SK-N-SH treated with all-trans-retinoic acid at 6 μM for 48 hours (cell line): ENCODE measurements at regions not wholly inside any gene's neighbourhood (a gene's known extent, or its start where the extent isn't known, plus 50 kb on each side); places are given as distances from the start of the nearest gene placed in this dataset.
A peak's percentile ranks its signal among the peaks of the same experiment; 100 is the strongest.

ENCODE experiments used
- ATAC-seq: fragments of 200-7000 bp; cut with Tn5 transposase; 3 replicates; pipeline ENCODE4 v1.9.1; 2020; ENCODE audit warnings: mild to moderate bottlenecking, moderate library complexity
- ARNTL ChIP-seq: fragments of 450-650 bp; formaldehyde crosslinking; IDR thresholded peaks from 2 replicates; pipeline ENCODE4 v1.5.0; 2020; ENCODE audit warnings: low read depth, mild to moderate bottlenecking, moderate library complexity, borderline replicate concordance
- BACH2 ChIP-seq: fragments of 250-450 bp; sonication (Bioruptor Pico); IDR thresholded peaks from 2 replicates; pipeline ENCODE4 v1.9.0; 2021; ENCODE audit warnings: mild to moderate bottlenecking, borderline replicate concordance
- CSDC2 ChIP-seq: fragments of 250-450 bp; sonication (Bioruptor Pico); IDR thresholded peaks from 2 replicates; pipeline ENCODE4 v1.5.0; 2020; ENCODE audit warnings: mild to moderate bottlenecking, moderate library complexity
- ESRRG ChIP-seq: fragments of 250-450 bp; sonication (Bioruptor Pico); IDR thresholded peaks from 2 replicates; pipeline ENCODE4 v1.6.1; 2021; ENCODE audit warnings: mild to moderate bottlenecking
- GLIS3 ChIP-seq: fragments of 250-450 bp; sonication (Bioruptor Pico); IDR thresholded peaks from 2 replicates; pipeline ENCODE4 v1.5.0; 2020; ENCODE audit warnings: mild to moderate bottlenecking, moderate library complexity
- ISL1 ChIP-seq: fragments of 250-450 bp; sonication (Bioruptor Pico); IDR thresholded peaks from 2 replicates; pipeline ENCODE4 v2.1.2; 2022; ENCODE audit warnings: mild to moderate bottlenecking, moderate library complexity
- PPARA ChIP-seq: fragments of 250-450 bp; sonication (Bioruptor Pico); IDR thresholded peaks from 2 replicates; pipeline ENCODE4 v1.5.0; 2020; ENCODE audit warnings: mild to moderate bottlenecking, borderline replicate concordance
- RARB ChIP-seq: fragments of 250-450 bp; sonication (Bioruptor Pico); IDR thresholded peaks from 2 replicates; pipeline ENCODE4 v1.8.0; 2021; ENCODE audit warnings: mild to moderate bottlenecking, moderate library complexity
- SNAI2 ChIP-seq: fragments of 250-450 bp; sonication (Bioruptor Pico); IDR thresholded peaks from 2 replicates; pipeline ENCODE4 v1.5.0; 2020; ENCODE audit warnings: mild to moderate bottlenecking, moderate library complexity
- TCF4 ChIP-seq: fragments of 250-450 bp; sonication (Bioruptor Pico); IDR thresholded peaks from 2 replicates; pipeline ENCODE4 v1.8.0; 2021; ENCODE audit warnings: mild to moderate bottlenecking, moderate library complexity, borderline replicate concordance
- TOX ChIP-seq: fragments of 250-450 bp; sonication (Bioruptor Pico); IDR thresholded peaks from 2 replicates; pipeline ENCODE4 v1.8.0; 2021; ENCODE audit warnings: mild to moderate bottlenecking, moderate library complexity, borderline replicate concordance
- ZC3H10 ChIP-seq: fragments of 250-450 bp; sonication (Bioruptor Pico); IDR thresholded peaks from 2 replicates; pipeline ENCODE4 v1.5.1; 2021; ENCODE audit warnings: mild to moderate bottlenecking, moderate library complexity
- ZFP3 ChIP-seq: fragments of 250-450 bp; sonication (Bioruptor Pico); IDR thresholded peaks from 2 replicates; pipeline ENCODE4 v1.5.0; 2020; ENCODE audit warnings: mild to moderate bottlenecking, moderate library complexity
- ZFP30 ChIP-seq: fragments of 450-650 bp; formaldehyde crosslinking; IDR thresholded peaks from 2 replicates; pipeline ENCODE4 v1.5.0; 2022; ENCODE audit warnings: mild to moderate bottlenecking, moderate library complexity
- ZNF70 ChIP-seq: fragments of 450-650 bp; formaldehyde crosslinking; IDR thresholded peaks from 2 replicates; pipeline ENCODE4 v1.5.0; 2020; ENCODE audit warnings: mild to moderate bottlenecking, moderate library complexity
- ZNF8 ChIP-seq: fragments of 450-650 bp; formaldehyde crosslinking; IDR thresholded peaks from 2 replicates; pipeline ENCODE4 v1.5.0; 2020; ENCODE audit warnings: mild to moderate bottlenecking, moderate library complexity
- TF ChIP-seq, protein P1 (sequence below): fragments of 250-450 bp; sonication (Bioruptor Pico); IDR thresholded peaks from 2 replicates; pipeline ENCODE4 v1.8.0; 2020; ENCODE audit warnings: mild to moderate bottlenecking, moderate library complexity, borderline replicate concordance
- TF ChIP-seq, protein P2 (sequence below): fragments of 250-450 bp; sonication (Bioruptor Pico); IDR thresholded peaks from 2 replicates; pipeline ENCODE4 v1.5.1; 2021; ENCODE audit warnings: mild to moderate bottlenecking, moderate library complexity
- TF ChIP-seq, protein P3 (sequence below): fragments of 250-450 bp; sonication (Bioruptor Pico); IDR thresholded peaks from 2 replicates; pipeline ENCODE4 v1.5.0; 2020; ENCODE audit warnings: mild to moderate bottlenecking, moderate library complexity
- TF ChIP-seq, protein P4 (sequence below): fragments of 250-450 bp; sonication (Bioruptor Pico); IDR thresholded peaks from 2 replicates; pipeline ENCODE4 v1.8.0; 2021; ENCODE audit warnings: low read depth, mild to moderate bottlenecking, moderate library complexity, borderline replicate concordance

DNA sequence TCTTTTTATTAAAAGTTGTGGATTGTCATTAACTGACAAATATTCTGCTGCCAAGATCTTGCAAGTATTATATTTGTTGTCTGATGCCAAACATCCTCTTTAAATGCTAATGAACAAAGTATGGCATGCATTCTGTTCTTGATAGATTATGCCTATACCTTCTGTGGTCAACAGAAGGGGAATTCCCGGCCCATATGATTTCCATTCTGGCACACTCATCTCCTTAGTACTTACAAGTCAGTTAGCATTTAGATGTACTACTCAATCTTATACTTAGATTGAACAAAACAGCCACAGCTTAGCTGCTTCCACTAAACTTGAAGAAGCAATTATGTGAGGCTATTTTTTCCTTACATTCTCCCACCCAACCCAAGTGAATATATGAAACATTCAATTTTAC is 246.1 kb upstream of the DACH1 start:
- no peak for TF ChIP-seq ZFP30
- no peak for TF ChIP-seq TCF4 (CRISPR knock-in tag)
- no peak for TF ChIP-seq ZNF70 (CRISPR knock-in tag)
- ATAC-seq = peak; percentile 68

DNA sequence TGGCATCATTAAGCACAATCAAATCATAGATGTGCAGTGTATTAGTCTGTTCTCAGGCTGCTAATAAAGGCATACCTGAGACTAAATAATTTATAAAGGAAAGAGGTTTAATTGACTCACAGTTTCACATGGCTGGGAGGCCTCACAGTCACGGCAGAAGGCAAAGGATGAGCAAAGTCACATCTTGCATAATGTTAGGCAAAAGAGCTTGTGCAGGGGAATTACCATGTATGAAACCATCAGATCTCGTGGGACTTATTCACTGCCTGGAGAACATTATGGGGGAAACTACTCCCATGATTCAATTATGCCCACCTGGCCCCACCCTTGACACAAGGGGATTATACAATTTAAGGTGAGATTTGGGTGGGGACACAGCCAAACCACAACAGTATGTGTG is 245.2 kb upstream of the DACH1 start:
- ATAC-seq = no peak
- TF ChIP-seq TCF4 (CRISPR knock-in tag) = no peak
- no peak for TF ChIP-seq ZFP3 (CRISPR knock-in tag)
- TF ChIP-seq, protein P1, sequence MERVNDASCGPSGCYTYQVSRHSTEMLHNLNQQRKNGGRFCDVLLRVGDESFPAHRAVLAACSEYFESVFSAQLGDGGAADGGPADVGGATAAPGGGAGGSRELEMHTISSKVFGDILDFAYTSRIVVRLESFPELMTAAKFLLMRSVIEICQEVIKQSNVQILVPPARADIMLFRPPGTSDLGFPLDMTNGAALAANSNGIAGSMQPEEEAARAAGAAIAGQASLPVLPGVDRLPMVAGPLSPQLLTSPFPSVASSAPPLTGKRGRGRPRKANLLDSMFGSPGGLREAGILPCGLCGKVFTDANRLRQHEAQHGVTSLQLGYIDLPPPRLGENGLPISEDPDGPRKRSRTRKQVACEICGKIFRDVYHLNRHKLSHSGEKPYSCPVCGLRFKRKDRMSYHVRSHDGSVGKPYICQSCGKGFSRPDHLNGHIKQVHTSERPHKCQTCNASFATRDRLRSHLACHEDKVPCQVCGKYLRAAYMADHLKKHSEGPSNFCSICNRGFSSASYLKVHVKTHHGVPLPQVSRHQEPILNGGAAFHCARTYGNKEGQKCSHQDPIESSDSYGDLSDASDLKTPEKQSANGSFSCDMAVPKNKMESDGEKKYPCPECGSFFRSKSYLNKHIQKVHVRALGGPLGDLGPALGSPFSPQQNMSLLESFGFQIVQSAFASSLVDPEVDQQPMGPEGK = no peak
- TF ChIP-seq, protein P2, sequence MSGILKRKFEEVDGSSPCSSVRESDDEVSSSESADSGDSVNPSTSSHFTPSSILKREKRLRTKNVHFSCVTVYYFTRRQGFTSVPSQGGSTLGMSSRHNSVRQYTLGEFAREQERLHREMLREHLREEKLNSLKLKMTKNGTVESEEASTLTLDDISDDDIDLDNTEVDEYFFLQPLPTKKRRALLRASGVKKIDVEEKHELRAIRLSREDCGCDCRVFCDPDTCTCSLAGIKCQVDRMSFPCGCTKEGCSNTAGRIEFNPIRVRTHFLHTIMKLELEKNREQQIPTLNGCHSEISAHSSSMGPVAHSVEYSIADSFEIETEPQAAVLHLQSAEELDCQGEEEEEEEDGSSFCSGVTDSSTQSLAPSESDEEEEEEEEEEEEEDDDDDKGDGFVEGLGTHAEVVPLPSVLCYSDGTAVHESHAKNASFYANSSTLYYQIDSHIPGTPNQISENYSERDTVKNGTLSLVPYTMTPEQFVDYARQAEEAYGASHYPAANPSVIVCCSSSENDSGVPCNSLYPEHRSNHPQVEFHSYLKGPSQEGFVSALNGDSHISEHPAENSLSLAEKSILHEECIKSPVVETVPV (CRISPR knock-in tag) = no peak
- no peak for TF ChIP-seq ZC3H10 (CRISPR knock-in tag)
- TF ChIP-seq, all 23 proteins: peak for 0

DNA sequence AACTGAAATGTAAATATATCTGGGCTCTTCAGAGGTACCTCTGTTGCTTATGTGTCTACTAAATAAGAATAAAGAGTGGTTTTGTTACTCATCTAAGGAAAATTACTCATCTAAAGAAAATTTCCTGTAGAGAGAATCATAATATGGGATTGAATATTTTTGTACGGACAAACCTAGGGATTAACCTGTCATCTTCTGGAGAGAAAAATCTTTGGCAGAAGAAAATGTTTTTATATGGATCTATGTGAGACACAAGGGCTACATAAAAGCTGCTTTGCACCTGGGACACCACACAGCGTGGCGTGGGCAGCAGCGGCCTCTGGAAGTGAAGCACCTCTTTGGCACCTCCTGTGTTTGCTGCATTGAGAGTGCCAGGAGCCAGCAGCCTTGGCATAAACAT is 242.9 kb upstream of the DACH1 start:
- peak; percentile 73 for ATAC-seq
- no peak for TF ChIP-seq ZC3H10 (CRISPR knock-in tag)
- no peak for TF ChIP-seq ZNF70 (CRISPR knock-in tag)
- TF ChIP-seq, protein P1 = no peak
- TF ChIP-seq RARB (CRISPR knock-in tag) = no peak
- TF ChIP-seq ARNTL (CRISPR knock-in tag) = no peak
- TF ChIP-seq CSDC2 (CRISPR knock-in tag) = no peak
- TF ChIP-seq, protein P3, sequence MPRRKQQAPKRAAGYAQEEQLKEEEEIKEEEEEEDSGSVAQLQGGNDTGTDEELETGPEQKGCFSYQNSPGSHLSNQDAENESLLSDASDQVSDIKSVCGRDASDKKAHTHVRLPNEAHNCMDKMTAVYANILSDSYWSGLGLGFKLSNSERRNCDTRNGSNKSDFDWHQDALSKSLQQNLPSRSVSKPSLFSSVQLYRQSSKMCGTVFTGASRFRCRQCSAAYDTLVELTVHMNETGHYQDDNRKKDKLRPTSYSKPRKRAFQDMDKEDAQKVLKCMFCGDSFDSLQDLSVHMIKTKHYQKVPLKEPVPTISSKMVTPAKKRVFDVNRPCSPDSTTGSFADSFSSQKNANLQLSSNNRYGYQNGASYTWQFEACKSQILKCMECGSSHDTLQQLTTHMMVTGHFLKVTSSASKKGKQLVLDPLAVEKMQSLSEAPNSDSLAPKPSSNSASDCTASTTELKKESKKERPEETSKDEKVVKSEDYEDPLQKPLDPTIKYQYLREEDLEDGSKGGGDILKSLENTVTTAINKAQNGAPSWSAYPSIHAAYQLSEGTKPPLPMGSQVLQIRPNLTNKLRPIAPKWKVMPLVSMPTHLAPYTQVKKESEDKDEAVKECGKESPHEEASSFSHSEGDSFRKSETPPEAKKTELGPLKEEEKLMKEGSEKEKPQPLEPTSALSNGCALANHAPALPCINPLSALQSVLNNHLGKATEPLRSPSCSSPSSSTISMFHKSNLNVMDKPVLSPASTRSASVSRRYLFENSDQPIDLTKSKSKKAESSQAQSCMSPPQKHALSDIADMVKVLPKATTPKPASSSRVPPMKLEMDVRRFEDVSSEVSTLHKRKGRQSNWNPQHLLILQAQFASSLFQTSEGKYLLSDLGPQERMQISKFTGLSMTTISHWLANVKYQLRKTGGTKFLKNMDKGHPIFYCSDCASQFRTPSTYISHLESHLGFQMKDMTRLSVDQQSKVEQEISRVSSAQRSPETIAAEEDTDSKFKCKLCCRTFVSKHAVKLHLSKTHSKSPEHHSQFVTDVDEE = no peak
- TF ChIP-seq TOX = no peak
- TF ChIP-seq GLIS3 (CRISPR knock-in tag) = no peak
- TF ChIP-seq ISL1 = no peak
- no peak for TF ChIP-seq PPARA (CRISPR knock-in tag)
- TF ChIP-seq ZFP30 = no peak

DNA sequence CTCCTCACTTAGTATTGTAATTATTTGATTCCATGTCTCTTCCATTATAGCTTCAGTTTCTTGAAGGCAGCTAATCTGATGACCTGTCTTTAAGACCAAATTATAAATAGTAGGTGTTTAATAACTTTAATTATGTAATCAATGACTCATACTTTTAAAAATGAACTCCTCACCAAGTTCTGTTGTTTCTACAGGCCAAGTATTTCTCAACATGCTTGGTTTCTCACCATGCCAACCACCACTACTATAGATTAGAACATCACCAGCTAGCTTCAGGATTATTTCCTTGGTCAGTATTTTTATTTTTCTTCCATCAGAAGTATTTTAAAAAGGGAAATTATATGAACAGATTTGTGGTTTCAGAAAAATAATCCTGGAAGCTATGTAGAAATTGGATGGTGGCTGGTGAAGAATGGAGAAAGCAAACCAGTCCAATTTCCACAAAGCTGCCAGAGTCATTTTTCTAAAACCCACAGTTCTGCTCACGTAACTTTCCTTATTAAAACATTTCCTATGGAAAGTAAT is 237.7 kb upstream of the DACH1 start:
- no peak for ATAC-seq
- TF ChIP-seq ESRRG (no peak), SNAI2 (no peak), GLIS3 (CRISPR knock-in tag) (no peak), ZNF8 (CRISPR knock-in tag) (no peak), CSDC2 (CRISPR knock-in tag) (no peak), BACH2 (CRISPR knock-in tag) (no peak)
- TF ChIP-seq, protein P3 = no peak
- TF ChIP-seq, protein P4, sequence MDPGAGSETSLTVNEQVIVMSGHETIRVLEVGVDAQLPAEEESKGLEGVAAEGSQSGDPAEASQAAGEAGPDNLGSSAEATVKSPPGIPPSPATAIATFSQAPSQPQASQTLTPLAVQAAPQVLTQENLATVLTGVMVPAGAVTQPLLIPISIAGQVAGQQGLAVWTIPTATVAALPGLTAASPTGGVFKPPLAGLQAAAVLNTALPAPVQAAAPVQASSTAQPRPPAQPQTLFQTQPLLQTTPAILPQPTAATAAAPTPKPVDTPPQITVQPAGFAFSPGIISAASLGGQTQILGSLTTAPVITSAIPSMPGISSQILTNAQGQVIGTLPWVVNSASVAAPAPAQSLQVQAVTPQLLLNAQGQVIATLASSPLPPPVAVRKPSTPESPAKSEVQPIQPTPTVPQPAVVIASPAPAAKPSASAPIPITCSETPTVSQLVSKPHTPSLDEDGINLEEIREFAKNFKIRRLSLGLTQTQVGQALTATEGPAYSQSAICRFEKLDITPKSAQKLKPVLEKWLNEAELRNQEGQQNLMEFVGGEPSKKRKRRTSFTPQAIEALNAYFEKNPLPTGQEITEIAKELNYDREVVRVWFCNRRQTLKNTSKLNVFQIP (CRISPR knock-in tag) = no peak
